B cell (primary cell): ENCODE measurements at regions not wholly inside any gene's neighbourhood (a gene's known extent, or its start where the extent isn't known, plus 50 kb on each side); places are given as distances from the start of the nearest gene placed in this dataset.

Experiments used
- CTCF ChIP-seq: fragments of 200-600 bp; IDR thresholded peaks from one replicate; pipeline ENCODE4 v1.8.0; 2022; ENCODE audit warnings: antibody characterized with exemption, mild to moderate bottlenecking
- EZH2 ChIP-seq: IDR thresholded peaks from 2 replicates; pipeline ENCODE4 v1.6.1; 2012; ENCODE audit warnings: borderline replicate concordance, low read depth, mild to moderate bottlenecking, moderate library complexity, low read length; ENCODE audit not compliant: insufficient read depth, poor library complexity, severe bottlenecking

GRCh38 chr6:139940741-139941729, 566.6 kb upstream of the CITED2 start:
- no peak for TF ChIP-seq CTCF
- no peak for TF ChIP-seq EZH2
